ENCODE measurements at regions not wholly inside any gene's neighbourhood (a gene's known extent, or its start where the extent isn't known, plus 50 kb on each side); places are given as distances from the start of the nearest gene placed in this dataset.

DNA sequence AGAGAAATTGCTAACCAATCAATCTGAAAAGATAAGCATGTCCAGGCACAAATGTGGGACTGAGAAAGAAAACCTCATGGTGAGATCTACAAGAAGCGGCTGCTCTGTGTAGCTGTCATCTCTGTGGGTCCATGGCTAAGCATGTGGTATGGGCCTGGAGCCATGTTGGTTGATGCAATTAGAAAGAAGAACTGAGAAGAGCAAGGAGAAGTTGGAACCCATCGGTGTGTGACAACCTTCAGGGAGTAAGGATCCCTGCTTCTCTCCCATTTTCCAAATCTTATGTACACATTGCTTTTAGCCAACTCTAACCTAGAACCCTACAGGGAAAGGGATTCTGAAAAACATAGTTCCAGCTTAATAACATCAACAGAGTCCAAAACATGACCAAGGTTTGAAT lies 890.2 kb downstream of the FSTL5 start:
- TF ChIP-seq CTCF (IDR thresholded peaks at IDR 0.05; ENCODE audit: insufficient read depth, low read length, poor library complexity, severe bottlenecking) = no peak
- TF ChIP-seq EZH2phosphoT487 (conservative IDR thresholded peaks at IDR 0.05; ENCODE audit: low read length) = no peak
